LHCN-M2 (cell line): ENCODE measurements at regions not wholly inside any gene's neighbourhood (a gene's known extent, or its start where the extent isn't known, plus 50 kb on each side); places are given as distances from the start of the nearest gene placed in this dataset.

ENCODE experiments used
- DNase-seq: peaks from one replicate; pipeline ENCODE4 v3.0.0-alpha.2; 2012; ENCODE audit warnings: low read depth

DNA sequence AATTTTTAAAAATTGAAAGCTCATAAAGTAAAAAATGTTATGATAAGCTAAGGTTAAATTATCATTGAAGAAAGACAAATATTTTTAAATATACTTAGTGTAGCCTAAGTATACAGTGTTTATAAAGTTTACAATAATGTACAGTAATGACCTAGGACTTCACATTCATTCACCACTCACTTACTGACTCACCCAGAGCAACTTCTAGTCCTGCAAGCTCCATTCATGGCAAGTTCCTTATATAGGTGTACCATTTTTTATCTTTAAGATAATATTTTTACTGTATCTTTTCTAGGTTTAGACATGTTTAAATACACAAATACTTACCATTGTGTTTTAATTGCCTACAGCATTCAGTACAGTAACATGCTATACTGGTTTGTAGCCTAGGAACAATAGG, 112.3 kb upstream of the RADX start:
- DNase-seq: no peak

DNA sequence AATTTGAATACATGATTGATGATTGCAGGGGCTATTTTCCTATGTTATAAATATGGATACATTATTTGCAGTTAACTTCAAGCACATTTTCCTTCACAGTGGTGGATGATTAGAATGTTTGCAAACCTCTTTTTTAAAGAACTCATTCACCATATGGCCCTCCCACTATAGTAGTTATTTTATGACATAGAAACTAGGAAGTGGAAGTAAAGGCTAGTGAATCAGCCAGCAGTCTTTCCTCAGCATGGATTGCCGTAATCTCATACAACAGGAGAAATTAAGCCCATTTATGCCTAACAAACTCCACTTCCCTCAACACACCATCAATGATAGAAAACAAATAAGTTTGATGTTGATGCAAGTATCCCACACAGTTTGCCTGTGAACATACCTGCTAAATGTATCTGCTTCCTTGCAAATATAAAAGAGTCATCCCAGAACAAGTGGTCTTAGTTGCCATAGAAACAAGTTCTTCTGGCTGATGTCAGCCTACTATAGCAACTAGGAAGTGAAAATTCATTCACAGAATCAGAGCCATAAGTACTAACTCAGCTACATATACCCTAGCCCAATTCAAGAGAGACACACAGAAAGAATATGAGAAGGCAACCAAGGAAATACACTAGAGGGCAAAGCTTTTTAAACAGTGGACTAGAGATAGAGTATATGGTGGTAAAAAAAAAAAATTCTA, 100.9 kb upstream of the RADX start:
- DNase-seq: no peak
